Neutrophil (primary cell): ENCODE measurements at regions not wholly inside any gene's neighbourhood (a gene's known extent, or its start where the extent isn't known, plus 50 kb on each side); places are given as distances from the start of the nearest gene placed in this dataset.

Experiments used
- H3K27ac ChIP-seq: fragments of 200-600 bp; sonication (generic); 2 replicates; pipeline ENCODE4 v1.5.1; 2016; ENCODE audit warnings: mild to moderate bottlenecking, moderate library complexity
- H3K27me3 ChIP-seq: fragments of 200-600 bp; sonication (generic); 2 replicates; pipeline ENCODE4 v1.6.0; 2016; ENCODE audit warnings: mild to moderate bottlenecking
- H3K36me3 ChIP-seq: fragments of 200-600 bp; sonication (generic); 2 replicates; pipeline ENCODE4 v1.5.1; 2017
- H3K4me1 ChIP-seq, 2 experiments: fragments of 200-600 bp in 1 of 2; sonication (generic) in 1 of 2; 1 replicate in 1 of 2; 2 replicates in 1 of 2; pipeline versions ENCODE4 v1.5.1 to v1.6.1; 2013 to 2016; ENCODE audit warnings: low read depth in 1 of 2, low read length in 1 of 2, mild to moderate bottlenecking in 1 of 2, moderate library complexity in 1 of 2; ENCODE audit not compliant: control insufficient read depth in 1 of 2, insufficient read depth in 1 of 2
- H3K4me3 ChIP-seq, 2 experiments: fragments of 200-600 bp in 1 of 2; sonication (generic) in 1 of 2; 1 replicate in 1 of 2; 2 replicates in 1 of 2; pipeline ENCODE4 v1.5.1; 2013 to 2016; ENCODE audit warnings: low read depth in 1 of 2, low read length in 1 of 2, mild to moderate bottlenecking in 1 of 2, moderate library complexity in 1 of 2
- H3K9me3 ChIP-seq: fragments of 200-600 bp; sonication (generic); 2 replicates; pipeline ENCODE4 v1.5.1; 2016
- TF ChIP-seq, protein P1 (sequence below): fragments of 200-600 bp; sonication (generic); IDR thresholded peaks from 2 replicates; pipeline ENCODE4 v1.5.1; 2016; ENCODE audit warnings: antibody characterized with exemption

DNA sequence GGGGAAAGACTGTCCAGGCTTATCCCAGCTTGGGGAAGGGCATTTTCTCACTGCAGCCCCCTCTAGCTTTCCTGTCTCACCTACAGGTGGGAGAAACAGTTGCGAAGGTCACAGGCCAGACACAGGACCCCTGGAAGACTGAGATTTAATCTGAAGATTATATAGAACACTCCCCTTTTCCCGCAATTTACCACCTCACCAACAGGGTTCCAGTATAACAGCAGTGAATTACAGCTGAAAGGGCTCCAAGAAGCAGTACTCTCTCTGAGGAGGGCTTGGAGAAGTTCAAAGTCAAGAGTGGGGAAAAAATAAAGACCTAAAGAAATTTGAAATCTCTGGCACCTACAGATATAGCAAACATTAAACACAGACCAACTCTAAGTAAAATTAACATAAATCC is 111.9 kb downstream of the ANKRD60 start:
- Histone ChIP-seq H3K4me3 (no peak overlapping the region), H3K36me3 (no peaks in the 10 kb centered on the region), H3K9me3 (no peaks in the 10 kb centered on the region), H3K4me1 (no peaks in the 10 kb centered on the region), H3K27me3 (peaks cover 9% of the 10 kb centered on the region), H3K27ac (no peak overlapping the region)
- TF ChIP-seq, protein P1, sequence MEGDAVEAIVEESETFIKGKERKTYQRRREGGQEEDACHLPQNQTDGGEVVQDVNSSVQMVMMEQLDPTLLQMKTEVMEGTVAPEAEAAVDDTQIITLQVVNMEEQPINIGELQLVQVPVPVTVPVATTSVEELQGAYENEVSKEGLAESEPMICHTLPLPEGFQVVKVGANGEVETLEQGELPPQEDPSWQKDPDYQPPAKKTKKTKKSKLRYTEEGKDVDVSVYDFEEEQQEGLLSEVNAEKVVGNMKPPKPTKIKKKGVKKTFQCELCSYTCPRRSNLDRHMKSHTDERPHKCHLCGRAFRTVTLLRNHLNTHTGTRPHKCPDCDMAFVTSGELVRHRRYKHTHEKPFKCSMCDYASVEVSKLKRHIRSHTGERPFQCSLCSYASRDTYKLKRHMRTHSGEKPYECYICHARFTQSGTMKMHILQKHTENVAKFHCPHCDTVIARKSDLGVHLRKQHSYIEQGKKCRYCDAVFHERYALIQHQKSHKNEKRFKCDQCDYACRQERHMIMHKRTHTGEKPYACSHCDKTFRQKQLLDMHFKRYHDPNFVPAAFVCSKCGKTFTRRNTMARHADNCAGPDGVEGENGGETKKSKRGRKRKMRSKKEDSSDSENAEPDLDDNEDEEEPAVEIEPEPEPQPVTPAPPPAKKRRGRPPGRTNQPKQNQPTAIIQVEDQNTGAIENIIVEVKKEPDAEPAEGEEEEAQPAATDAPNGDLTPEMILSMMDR = no peak

DNA sequence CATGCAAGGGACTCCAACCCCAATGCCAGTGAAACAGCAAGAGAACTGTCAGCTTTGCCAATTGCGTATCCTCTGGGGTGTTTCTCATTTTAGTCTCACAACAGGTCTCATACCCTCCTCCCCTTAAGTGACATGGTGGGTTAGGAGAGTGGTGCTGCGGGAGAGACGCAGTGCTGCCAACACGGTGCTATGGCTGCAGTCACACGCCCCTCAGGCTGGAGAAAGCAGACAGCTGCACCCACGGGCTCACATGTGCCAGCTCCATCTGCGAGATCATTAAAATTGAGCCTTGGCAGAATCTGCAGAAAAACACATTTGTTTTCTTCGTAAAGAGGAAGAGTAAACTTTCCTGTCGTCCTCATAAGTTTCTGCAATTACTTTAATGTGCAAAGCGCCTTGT is 114.7 kb downstream of the ANKRD60 start:
- no peaks in the 10 kb centered on the region for H3K36me3 ChIP-seq
- H3K4me1 ChIP-seq = no peaks in the 10 kb centered on the region
- no peaks in the 10 kb centered on the region for H3K9me3 ChIP-seq
- TF ChIP-seq, protein P1 = no peak
- H3K27ac ChIP-seq = no peak overlapping the region
- H3K4me3 ChIP-seq = no peak overlapping the region
- peaks cover 9% of the 10 kb centered on the region for H3K27me3 ChIP-seq

DNA sequence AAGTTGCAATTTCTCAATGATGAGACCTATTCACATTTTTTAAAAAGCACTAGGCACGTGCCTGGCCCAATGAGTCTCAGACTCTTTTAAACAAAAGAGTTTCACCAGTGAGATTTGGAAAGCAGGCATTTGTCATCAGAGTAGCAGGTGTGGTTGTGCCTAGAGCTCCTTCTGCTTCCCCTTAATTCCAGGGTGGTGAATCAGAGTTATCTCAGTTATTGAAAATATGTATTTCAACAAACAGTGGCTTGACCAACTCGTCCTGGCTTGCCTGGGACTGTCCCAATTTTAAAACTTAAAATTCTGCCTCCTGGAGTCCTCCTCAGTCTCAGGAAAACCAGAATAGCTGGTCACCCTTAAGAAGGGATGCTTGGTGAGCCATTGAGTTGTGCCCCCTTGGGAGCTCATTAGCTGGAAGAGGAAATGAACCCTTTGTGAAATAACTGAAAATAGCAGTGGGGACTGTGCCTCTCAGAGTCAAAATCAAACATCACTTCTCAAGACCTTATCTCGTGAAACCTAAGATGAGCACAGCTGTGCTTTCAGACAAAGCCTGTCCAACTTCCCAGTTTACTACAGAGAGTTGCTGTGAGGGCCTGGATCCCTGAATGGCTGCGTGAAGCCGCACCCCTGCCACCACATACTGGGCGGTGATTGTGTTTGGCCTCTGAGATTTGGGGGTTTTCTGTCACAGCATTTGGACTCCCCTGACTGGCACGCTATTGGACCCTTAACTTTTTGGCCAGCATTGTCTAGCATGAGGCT is 116.3 kb downstream of the ANKRD60 start:
- Histone ChIP-seq H3K27ac (no peak overlapping the region), H3K27me3 (peaks cover 9% of the 10 kb centered on the region), H3K9me3 (no peaks in the 10 kb centered on the region), H3K36me3 (no peaks in the 10 kb centered on the region), H3K4me1 (no peaks in the 10 kb centered on the region), H3K4me3 (no peak overlapping the region)
- TF ChIP-seq, protein P1 = no peak

DNA sequence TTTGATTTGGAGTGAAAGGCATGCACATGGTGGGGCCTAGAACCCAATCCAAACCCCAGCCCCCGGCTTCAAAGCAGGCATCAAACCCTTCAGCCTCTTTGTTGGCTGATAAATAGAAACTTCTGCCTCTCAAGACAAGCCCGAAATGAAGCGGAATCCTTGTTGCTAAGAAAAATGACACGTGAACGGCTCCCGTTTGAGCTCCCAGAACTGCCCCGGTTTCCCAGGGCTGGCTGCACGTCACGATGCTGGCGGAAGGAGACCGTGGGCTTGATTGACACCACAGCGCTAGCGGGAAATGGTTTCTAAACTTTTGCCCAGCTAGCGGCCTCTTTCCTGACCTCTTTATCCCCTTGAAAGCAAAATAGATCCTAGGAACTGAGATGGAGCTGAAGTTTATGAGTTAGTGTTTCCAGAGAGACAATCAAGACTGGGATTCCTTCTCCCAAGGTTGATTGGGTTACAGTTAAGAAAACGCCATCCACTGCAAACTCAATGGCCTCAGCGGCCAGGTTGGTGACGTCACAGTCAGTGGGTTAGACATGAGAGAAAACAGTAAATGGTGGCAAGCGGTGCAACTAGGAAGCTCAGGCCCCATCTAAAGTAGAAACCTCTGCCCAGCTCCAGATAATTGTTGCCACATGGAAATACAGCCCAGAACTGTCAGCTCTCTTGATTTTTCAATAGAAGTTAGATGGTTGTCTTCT is 117.0 kb downstream of the ANKRD60 start:
- Histone ChIP-seq H3K4me3 (no peak overlapping the region), H3K27ac (no peak overlapping the region), H3K36me3 (no peaks in the 10 kb centered on the region), H3K27me3 (peaks cover 9% of the 10 kb centered on the region), H3K9me3 (no peaks in the 10 kb centered on the region), H3K4me1 (no peaks in the 10 kb centered on the region)
- TF ChIP-seq, protein P1 = no peak

DNA sequence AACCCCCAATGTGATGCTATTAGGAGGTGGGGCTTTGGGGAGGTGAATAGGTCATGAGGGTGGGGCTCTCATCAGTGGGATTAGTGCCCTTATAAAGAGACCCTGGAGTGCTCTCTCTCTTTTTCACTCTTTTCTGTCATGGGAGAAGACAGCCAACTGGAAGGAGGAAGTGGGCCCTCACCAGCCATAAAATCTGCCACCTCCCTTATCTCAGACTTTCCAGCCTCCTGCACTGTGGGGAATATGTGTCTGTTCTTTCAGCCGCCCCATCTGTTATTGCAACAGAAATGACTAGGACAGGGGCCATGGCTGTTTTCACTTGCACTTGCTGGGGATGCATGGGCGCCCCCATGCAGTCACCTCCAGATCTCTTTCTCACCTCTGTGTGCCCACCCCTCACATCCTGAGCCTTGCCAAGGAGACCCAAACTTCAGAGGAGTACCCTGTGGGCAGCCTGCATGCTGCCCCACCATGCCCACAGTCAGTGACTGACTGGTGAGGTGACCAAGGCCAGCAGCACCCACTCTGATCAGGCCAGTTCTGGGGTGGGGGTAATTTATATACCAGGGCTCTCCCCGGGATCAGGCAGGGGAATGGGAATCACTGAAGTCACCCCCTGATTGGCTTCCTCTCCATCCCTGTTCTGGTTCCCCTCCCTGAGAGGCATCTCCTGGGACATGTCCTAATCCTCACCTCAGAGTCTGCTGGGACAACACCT is 118.4 kb downstream of the ANKRD60 start:
- H3K27ac ChIP-seq = no peak overlapping the region
- no peaks in the 10 kb centered on the region for H3K36me3 ChIP-seq
- H3K4me1 ChIP-seq = no peaks in the 10 kb centered on the region
- H3K27me3 ChIP-seq = peaks cover 9% of the 10 kb centered on the region
- TF ChIP-seq, protein P1 = no peak
- H3K9me3 ChIP-seq = no peaks in the 10 kb centered on the region
- no peak overlapping the region for H3K4me3 ChIP-seq
